Vagina (tissue), 2 donors: ENCODE measurements at regions not wholly inside any gene's neighbourhood (a gene's known extent, or its start where the extent isn't known, plus 50 kb on each side); places are given as distances from the start of the nearest gene placed in this dataset.

Experiments
- CTCF ChIP-seq, 3 experiments: fragments of 450-650 bp in 2 of 3; fragments of 200-600 bp in 1 of 3; sonication (generic) in 1 of 3; IDR thresholded peaks; one replicate each; pipeline ENCODE4 v1.5.1; 2017 to 2019; ENCODE audit warnings: antibody characterized with exemption in 3 of 3, mild to moderate bottlenecking in 2 of 3, moderate library complexity in 2 of 3
- POLR2A ChIP-seq, 2 donors: fragments of 450-650 bp; IDR thresholded peaks; one replicate each; pipeline ENCODE4 v1.6.1; 2017; ENCODE audit warnings: antibody characterized with exemption in 2 of 2, mild to moderate bottlenecking in 2 of 2, moderate library complexity in 2 of 2
- POLR2AphosphoS5 ChIP-seq, 2 donors: sonication (generic); formaldehyde crosslinking; IDR thresholded peaks; one replicate each; pipeline ENCODE4 v1.9.0; 2017; ENCODE audit warnings: antibody characterized with exemption in 2 of 2, mild to moderate bottlenecking in 2 of 2, low read depth in 1 of 2; ENCODE audit not compliant: insufficient read depth in 1 of 2

GRCh38 chr7:68015978-68016532 is 1019.4 kb downstream of the TYW1 start:
- TF ChIP-seq CTCF (IDR thresholded peaks at IDR 0.05) (no peak), POLR2A (IDR thresholded peaks at IDR 0.05) (no peak), POLR2AphosphoS5 (IDR thresholded peaks at IDR 0.05; ENCODE audit: insufficient read depth in 1 of 2, low read depth in 1 of 2) (no peak)
